HUES6 (cell line): ENCODE measurements at regions not wholly inside any gene's neighbourhood (a gene's known extent, or its start where the extent isn't known, plus 50 kb on each side); places are given as distances from the start of the nearest gene placed in this dataset.

Source experiments
- H3K27ac ChIP-seq: 2 replicates; pipeline ENCODE4 v1.7.0; 2013; ENCODE audit warnings: low read depth, mild to moderate bottlenecking, low read length, inconsistent platforms
- H3K27me3 ChIP-seq: 2 replicates; pipeline ENCODE4 v1.6.1; 2013; ENCODE audit warnings: low read length; ENCODE audit not compliant: control insufficient read depth, insufficient read depth
- H3K36me3 ChIP-seq: 2 replicates; pipeline ENCODE4 v1.6.1; 2013; ENCODE audit warnings: low read length; ENCODE audit not compliant: control insufficient read depth, insufficient read depth
- H3K4me1 ChIP-seq: 2 replicates; pipeline ENCODE4 v1.6.1; 2013; ENCODE audit warnings: low read length; ENCODE audit not compliant: control insufficient read depth, insufficient read depth
- H3K4me3 ChIP-seq: 2 replicates; pipeline ENCODE4 v1.5.1; 2013; ENCODE audit warnings: low read depth, low read length
- H3K9ac ChIP-seq: one replicate; pipeline ENCODE4 v1.6.1; 2013; ENCODE audit warnings: mild to moderate bottlenecking, low read length
- H3K9me3 ChIP-seq: 2 replicates; pipeline ENCODE4 v1.6.1; 2013; ENCODE audit warnings: low read depth, low read length; ENCODE audit not compliant: control insufficient read depth, insufficient read depth

DNA sequence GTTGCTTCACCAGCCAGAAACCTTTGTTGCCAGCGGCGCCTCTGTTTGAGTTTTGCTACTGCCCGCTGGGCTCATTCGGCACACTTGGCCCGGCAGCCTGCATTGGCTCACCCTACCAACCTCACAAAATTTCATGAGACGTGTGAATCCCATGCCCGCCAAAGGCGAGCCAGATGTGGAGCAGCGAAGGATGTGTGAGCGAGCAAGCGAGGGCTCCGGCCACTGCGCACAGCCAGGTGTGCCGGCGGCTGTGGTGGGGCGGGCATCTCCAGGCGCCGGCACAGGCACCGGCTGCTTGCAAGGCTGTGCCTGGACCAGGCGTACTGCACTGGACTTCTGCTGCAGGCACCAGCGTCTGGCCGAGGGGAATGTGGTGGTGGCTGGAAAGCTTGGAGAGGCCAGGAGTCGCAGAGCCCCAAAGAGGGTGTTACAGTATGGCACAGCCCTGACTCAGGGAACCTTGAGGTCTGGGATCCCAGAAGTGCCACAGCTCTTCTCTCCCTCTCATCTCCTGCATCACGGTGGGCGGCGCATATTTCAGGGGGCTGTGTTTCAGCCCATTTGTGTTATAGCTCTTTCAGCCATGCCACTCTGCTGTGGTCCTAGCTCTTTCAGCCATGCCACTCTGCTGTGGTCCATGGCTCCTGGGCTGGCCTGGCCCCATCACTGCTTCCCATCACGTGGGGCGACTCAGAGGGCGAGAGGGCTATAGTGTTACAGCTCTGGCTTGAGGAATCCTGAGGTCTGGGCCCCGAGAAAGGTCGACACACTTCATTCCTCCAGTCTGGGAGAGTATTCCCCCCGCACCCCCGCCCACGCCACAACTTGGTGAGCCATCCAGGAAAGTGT lies 592.0 kb upstream of the SLITRK5 start:
- no peak overlapping the region for H3K4me3 ChIP-seq
- no peaks in the 10 kb centered on the region for H3K36me3 ChIP-seq
- no peaks in the 10 kb centered on the region for H3K4me1 ChIP-seq
- H3K9ac ChIP-seq = no peak overlapping the region
- no peak overlapping the region for H3K27ac ChIP-seq
- H3K9me3 ChIP-seq = no peaks in the 10 kb centered on the region
- no peaks in the 10 kb centered on the region for H3K27me3 ChIP-seq

DNA sequence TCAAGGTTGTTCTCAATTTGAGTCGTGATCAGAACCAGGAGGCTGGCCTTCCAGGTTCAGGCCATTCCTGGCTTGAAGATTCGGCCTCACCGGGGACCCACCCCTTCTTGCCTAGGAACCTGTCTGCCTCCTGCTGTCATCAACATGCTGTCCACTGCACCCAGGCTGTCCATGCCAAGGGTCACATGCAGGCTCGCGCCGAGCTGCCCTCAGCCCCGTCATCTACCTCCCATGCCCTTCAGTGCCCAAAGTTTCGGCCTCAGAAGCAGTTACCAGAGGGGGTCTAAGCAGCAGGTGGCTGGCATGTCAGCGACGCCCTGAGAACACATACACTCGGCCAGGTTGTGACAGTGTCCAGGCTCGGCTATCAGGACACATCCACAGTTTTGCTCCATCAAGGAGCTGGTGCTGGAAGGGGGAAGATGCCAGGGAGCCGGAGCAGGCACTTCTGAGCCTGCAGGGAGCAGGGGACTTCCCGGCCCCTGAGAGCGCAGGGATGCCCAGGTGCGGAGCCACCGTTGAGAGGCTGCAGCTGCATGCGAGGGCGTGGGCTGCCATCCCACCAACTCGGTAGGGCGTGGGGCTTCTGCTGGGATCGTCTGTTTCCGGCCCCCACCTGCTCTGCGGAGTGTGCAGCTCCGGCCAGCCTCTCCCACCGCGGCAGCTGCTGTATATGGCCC lies 590.9 kb upstream of the SLITRK5 start:
- Histone ChIP-seq H3K9me3 (no peaks in the 10 kb centered on the region), H3K27ac (no peak overlapping the region), H3K4me1 (no peaks in the 10 kb centered on the region), H3K27me3 (no peaks in the 10 kb centered on the region), H3K4me3 (no peak overlapping the region), H3K9ac (no peak overlapping the region), H3K36me3 (no peaks in the 10 kb centered on the region)

DNA sequence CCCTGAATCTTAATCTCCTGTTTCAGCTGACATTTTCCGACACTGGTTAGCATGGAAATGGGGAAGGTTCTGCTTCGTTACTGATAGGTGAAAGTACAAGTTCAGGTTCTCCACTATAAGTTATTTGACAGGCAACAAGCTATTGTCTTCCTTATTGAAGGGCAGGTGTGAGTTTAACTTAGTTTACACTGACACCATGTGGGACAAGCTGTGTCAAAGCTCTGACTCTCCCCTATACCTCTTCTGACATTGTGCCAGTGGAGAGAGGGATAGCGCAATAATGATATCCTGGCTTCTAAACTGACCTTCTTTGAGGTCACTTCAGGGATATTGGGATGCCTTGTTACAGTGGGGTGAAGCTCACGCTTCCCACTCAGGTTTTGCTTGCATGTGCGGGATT lies 587.0 kb upstream of the SLITRK5 start:
- no peak overlapping the region for H3K9ac ChIP-seq
- no peaks in the 10 kb centered on the region for H3K4me1 ChIP-seq
- H3K27me3 ChIP-seq = no peaks in the 10 kb centered on the region
- H3K36me3 ChIP-seq = no peaks in the 10 kb centered on the region
- H3K4me3 ChIP-seq = no peak overlapping the region
- no peaks in the 10 kb centered on the region for H3K9me3 ChIP-seq
- no peak overlapping the region for H3K27ac ChIP-seq

DNA sequence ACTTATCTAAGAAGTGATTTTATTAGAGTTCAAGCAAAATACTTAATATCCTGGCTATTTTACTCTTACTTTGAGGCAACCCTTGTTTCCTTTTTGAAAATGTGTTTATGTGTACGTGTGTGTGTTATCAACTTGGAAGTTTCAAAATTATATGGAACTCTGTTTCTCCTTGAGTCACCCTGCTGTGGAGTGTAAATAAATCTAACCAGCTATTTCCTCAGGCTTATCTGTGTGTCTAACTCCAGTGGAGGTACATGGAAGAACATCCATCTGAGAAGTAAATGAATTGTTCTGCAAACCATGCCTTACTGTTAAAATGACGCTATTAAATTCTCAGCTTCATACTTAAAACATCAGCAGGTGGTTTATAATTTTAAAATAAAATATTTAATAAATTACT lies 583.4 kb upstream of the SLITRK5 start:
- H3K9ac ChIP-seq = no peak overlapping the region
- no peaks in the 10 kb centered on the region for H3K27me3 ChIP-seq
- no peak overlapping the region for H3K27ac ChIP-seq
- H3K4me3 ChIP-seq = no peak overlapping the region
- H3K4me1 ChIP-seq = no peaks in the 10 kb centered on the region
- H3K36me3 ChIP-seq = no peaks in the 10 kb centered on the region
- H3K9me3 ChIP-seq = no peaks in the 10 kb centered on the region

DNA sequence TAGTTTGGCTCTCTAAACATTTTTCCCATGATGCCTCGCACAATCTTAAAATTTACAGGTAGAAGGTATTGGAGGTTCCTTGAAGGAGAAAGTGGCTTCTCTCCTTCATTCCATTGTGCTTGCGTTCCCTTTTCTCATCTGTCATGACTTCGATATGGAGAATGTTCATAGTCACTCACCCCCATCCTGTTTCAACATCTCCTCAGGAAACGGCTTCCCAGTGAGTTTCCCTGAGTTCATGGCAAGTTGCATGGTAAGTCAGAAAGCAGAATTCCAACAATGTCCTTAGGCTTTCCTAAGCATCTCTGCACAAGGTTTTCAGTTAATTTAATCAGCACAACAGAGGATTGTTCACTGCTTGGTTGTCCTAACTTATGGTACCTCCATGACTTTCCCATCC lies 581.8 kb upstream of the SLITRK5 start:
- H3K36me3 ChIP-seq = no peaks in the 10 kb centered on the region
- H3K4me1 ChIP-seq = peaks cover 4% of the 10 kb centered on the region; the same call in 1 of the 2 replicates
- H3K27ac ChIP-seq = no peak overlapping the region
- no peak overlapping the region for H3K9ac ChIP-seq
- H3K9me3 ChIP-seq = no peaks in the 10 kb centered on the region
- no peaks in the 10 kb centered on the region for H3K27me3 ChIP-seq
- H3K4me3 ChIP-seq = no peak overlapping the region

DNA sequence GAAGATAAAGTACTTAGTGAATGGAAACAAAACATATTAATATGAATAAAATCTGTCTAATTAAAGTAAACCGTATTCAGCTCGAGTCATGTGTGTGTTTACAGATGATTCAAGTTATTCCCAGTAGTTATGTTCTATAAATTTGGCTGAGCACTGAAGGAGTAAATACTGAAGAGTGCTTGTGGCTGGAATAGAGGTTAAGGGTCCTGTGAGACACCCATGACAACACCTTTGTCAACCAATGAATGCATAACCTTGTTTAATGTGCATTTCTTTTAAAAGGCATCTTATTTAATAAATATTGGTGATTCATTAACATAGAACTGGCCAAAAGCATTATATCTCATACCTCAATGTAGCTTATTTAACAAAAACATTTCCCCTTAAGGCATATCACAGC lies 577.8 kb upstream of the SLITRK5 start:
- Histone ChIP-seq H3K4me1 (peaks cover 4% of the 10 kb centered on the region; the same call in 1 of the 2 replicates), H3K9me3 (no peaks in the 10 kb centered on the region), H3K27ac (no peak overlapping the region), H3K27me3 (no peaks in the 10 kb centered on the region), H3K36me3 (no peaks in the 10 kb centered on the region), H3K4me3 (no peak overlapping the region), H3K9ac (no peak overlapping the region)

DNA sequence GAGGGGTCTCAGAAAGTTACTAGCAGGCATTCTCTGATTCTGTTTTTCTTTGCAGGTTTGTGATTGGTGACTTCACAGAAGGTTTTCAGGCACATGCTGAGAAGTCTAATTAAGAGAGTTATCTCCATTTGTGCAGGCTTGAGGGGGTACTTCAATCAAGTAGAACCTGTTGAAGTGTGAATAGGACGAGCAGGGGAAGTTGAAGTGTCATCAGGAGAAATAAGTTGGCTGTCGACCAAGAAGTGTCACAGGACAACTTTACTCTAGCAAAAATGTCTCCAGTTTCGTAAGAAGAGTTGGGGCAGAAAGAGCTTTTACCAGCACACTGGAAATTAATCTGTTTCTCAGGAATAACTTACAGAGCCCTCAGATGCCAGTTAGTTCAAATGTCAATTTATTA lies 576.5 kb upstream of the SLITRK5 start:
- no peak overlapping the region for H3K27ac ChIP-seq
- no peaks in the 10 kb centered on the region for H3K27me3 ChIP-seq
- H3K9ac ChIP-seq = no peak overlapping the region
- H3K4me1 ChIP-seq = peaks cover 4% of the 10 kb centered on the region; the same call in 1 of the 2 replicates
- H3K36me3 ChIP-seq = no peaks in the 10 kb centered on the region
- no peak overlapping the region for H3K4me3 ChIP-seq
- H3K9me3 ChIP-seq = no peaks in the 10 kb centered on the region

DNA sequence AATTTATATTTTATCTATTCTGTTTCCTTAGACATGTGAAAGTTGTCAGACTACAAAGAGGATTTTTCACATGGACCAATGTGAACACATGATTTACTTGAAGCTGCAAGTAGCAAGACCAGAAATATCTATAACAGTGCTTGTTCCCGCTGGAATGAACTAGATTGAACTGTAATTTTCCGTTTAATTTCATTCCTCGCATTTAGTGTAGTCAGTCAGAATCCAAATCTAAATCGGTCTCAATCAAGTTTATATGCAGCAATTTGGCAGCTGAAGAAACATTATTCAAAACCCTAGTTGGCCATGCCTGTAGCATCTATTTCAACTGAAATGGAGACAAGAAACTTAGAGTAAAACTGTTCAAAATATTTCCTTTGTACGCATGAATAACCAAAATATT lies 570.7 kb upstream of the SLITRK5 start:
- H3K4me1 ChIP-seq = no peaks in the 10 kb centered on the region
- no peak overlapping the region for H3K4me3 ChIP-seq
- H3K36me3 ChIP-seq = no peaks in the 10 kb centered on the region
- H3K27me3 ChIP-seq = no peaks in the 10 kb centered on the region
- no peak overlapping the region for H3K27ac ChIP-seq
- H3K9ac ChIP-seq = no peak overlapping the region
- H3K9me3 ChIP-seq = peaks cover 2% of the 10 kb centered on the region; the same call in 1 of the 2 replicates

DNA sequence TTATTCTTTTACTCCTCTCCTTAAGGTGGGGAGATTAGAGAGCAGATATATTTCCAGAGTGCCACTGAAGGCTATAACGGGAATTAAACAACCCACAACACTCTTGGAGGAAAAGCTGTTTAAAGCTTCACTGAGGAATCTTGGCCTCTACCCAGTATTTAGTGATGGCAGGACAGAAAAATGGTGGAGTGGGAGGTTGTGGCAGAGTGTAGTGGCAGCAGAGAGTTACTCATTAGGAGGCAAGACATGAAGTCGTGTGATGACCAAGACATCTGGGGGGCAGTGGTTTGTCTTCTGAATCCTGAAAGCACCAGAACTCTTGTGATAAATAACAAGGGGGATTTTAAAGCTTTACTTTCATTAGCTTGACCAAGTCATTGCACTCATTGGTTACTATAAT lies 563.5 kb upstream of the SLITRK5 start:
- Histone ChIP-seq H3K4me1 (no peaks in the 10 kb centered on the region; the same call in 1 of the 2 replicates), H3K27ac (no peak overlapping the region), H3K27me3 (no peaks in the 10 kb centered on the region), H3K36me3 (no peaks in the 10 kb centered on the region), H3K9me3 (no peaks in the 10 kb centered on the region), H3K9ac (no peak overlapping the region), H3K4me3 (no peak overlapping the region)

DNA sequence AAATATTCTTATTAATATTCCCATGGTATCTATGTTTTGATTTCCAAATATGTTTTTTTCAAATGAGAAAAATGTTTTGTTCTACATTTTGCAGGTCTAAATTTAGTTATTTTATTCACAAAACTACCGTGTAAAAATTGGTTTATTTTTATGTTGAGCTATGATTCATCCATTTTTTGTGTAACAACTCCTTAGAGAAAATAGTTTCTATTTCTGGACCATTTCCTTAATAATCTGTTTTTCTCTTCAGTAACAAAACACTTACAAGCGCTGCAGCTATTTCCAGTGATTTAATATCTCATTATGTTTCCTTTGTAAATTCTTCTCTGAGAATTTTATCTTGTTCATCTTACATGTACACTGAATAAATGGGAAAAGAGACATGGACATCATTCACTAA lies 550.7 kb upstream of the SLITRK5 start:
- H3K9me3 ChIP-seq = no peaks in the 10 kb centered on the region
- H3K36me3 ChIP-seq = no peaks in the 10 kb centered on the region
- peaks cover 5% of the 10 kb centered on the region; the same call in 1 of the 2 replicates for H3K4me1 ChIP-seq
- H3K4me3 ChIP-seq = no peak overlapping the region
- H3K9ac ChIP-seq = no peak overlapping the region
- no peaks in the 10 kb centered on the region for H3K27me3 ChIP-seq
- no peak overlapping the region for H3K27ac ChIP-seq

DNA sequence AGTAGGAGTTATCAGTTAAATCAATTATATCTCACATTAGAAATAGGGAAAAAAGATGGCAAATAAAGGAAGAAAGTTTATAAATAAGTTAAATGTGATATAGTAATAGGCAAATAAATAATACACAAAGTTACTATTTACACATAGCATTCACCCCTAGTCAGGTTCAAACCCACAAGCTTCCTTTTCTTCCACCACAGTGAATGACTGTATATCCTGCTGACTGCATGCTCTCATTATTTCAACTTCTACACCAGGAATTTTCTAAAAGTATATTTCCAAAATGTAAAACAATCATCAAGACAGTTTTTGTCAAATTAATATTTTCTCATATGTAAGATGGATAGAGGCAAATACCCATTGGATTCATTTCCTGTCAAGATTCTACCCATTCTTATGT lies 548.6 kb upstream of the SLITRK5 start:
- no peaks in the 10 kb centered on the region; the same call in 1 of the 2 replicates for H3K9me3 ChIP-seq
- no peaks in the 10 kb centered on the region for H3K27me3 ChIP-seq

More for the DNA sequence above, 548.6 kb upstream of the SLITRK5 start:
- Histone ChIP-seq H3K9ac (no peak overlapping the region), H3K36me3 (no peaks in the 10 kb centered on the region), H3K4me3 (no peak overlapping the region), H3K27ac (no peak overlapping the region), H3K4me1 (peaks cover 5% of the 10 kb centered on the region; the same call in 1 of the 2 replicates)
